CD8-positive, alpha-beta memory T cell (primary cell): ENCODE measurements at regions not wholly inside any gene's neighbourhood (a gene's known extent, or its start where the extent isn't known, plus 50 kb on each side); places are given as distances from the start of the nearest gene placed in this dataset.

Experiments used
- CTCF ChIA-PET: fragments of 350-600 bp; sonication (Branson Sonifier 250); formaldehyde crosslinking; loops from one replicate; lab custom pipeline; 2021; ENCODE audit warnings: antibody characterized with exemption; lab: Charles Lee
- POLR2A ChIA-PET: fragments of 350-600 bp; sonication (Branson Sonifier 250); formaldehyde crosslinking; loops from one replicate; lab custom pipeline; 2021; ENCODE audit warnings: antibody characterized with exemption; lab: Charles Lee
- DNase-seq, 5 donors: peaks; one replicate each; pipeline versions ENCODE4 v3.0.0 to v3.0.0-alpha.2; 2020 to 2022; ENCODE audit warnings: mixed read lengths in 1 of 5
- H3K27ac ChIP-seq: one replicate; pipeline ENCODE4 v1.7.0; 2013; ENCODE audit warnings: low read depth, mild to moderate bottlenecking, low read length, moderate library complexity
- H3K27me3 ChIP-seq: 2 replicates; pipeline ENCODE4 v1.7.0; 2013; ENCODE audit warnings: low read length, mild to moderate bottlenecking; ENCODE audit not compliant: insufficient read depth, poor library complexity, severe bottlenecking
- H3K36me3 ChIP-seq: 2 replicates; pipeline ENCODE4 v1.7.0; 2013; ENCODE audit warnings: mild to moderate bottlenecking, low read length, moderate library complexity; ENCODE audit not compliant: insufficient read depth
- H3K4me1 ChIP-seq: 2 replicates; pipeline ENCODE4 v1.7.0; 2013; ENCODE audit warnings: mild to moderate bottlenecking, low read length, moderate library complexity; ENCODE audit not compliant: insufficient read depth
- H3K4me3 ChIP-seq: 2 replicates; pipeline ENCODE4 v1.7.0; 2013; ENCODE audit warnings: mild to moderate bottlenecking, low read length
- H3K9me3 ChIP-seq: 2 replicates; pipeline ENCODE4 v1.7.0; 2013; ENCODE audit warnings: mild to moderate bottlenecking, low read length
- H3K27ac Mint-ChIP-seq, 8 donors: one replicate each; pipeline ENCODE4 v1.8.0; 2020 to 2021; ENCODE audit warnings: mixed read lengths in 8 of 8, mild to moderate bottlenecking in 6 of 8, inconsistent platforms in 3 of 8, moderate library complexity in 3 of 8
- H3K27me3 Mint-ChIP-seq, 2 donors: one replicate each; pipeline ENCODE4 v1.8.0; 2020 to 2021; ENCODE audit warnings: mixed read lengths in 2 of 2, mild to moderate bottlenecking in 1 of 2, moderate library complexity in 1 of 2
- H3K36me3 Mint-ChIP-seq, 3 donors: one replicate each; pipeline ENCODE4 v1.8.0; 2020 to 2021; ENCODE audit warnings: mixed read lengths in 3 of 3, inconsistent platforms in 1 of 3, mild to moderate bottlenecking in 1 of 3
- H3K4me1 Mint-ChIP-seq, 3 donors: one replicate each; pipeline ENCODE4 v1.8.0; 2020 to 2021; ENCODE audit warnings: mixed read lengths in 3 of 3, inconsistent platforms in 1 of 3, mild to moderate bottlenecking in 1 of 3
- H3K4me3 Mint-ChIP-seq, 7 donors: one replicate each; pipeline ENCODE4 v1.8.0; 2020 to 2021; ENCODE audit warnings: mixed read lengths in 7 of 7, mild to moderate bottlenecking in 6 of 7, moderate library complexity in 4 of 7, inconsistent platforms in 2 of 7
- H3K9me3 Mint-ChIP-seq, 5 donors: one replicate each; pipeline ENCODE4 v1.8.0; 2020 to 2022; ENCODE audit warnings: mixed read lengths in 5 of 5, mild to moderate bottlenecking in 3 of 5, moderate library complexity in 2 of 5, inconsistent platforms in 1 of 5

- H3K4me1 ChIP-seq, result no peaks in the 10 kb centered on the region
- no peak for DNase-seq
- H3K9me3 Mint-ChIP-seq, result peaks cover 0 to 7% (median 0%) of the 10 kb centered on the region in 5 donors
- POLR2A ChIA-PET, result no interaction called here
- H3K9me3 ChIP-seq, result no peaks in the 10 kb centered on the region
- no peak overlapping the region for H3K27ac ChIP-seq
- H3K36me3 Mint-ChIP-seq, result no peaks in the 10 kb centered on the region
- CTCF ChIA-PET, result no interaction called here
- H3K36me3 ChIP-seq, result no peaks in the 10 kb centered on the region
- no peak overlapping the region for H3K4me3 Mint-ChIP-seq
- H3K27ac Mint-ChIP-seq, result no peak overlapping the region
- H3K27me3 Mint-ChIP-seq, result no peaks in the 10 kb centered on the region
- H3K27me3 ChIP-seq, result no peaks in the 10 kb centered on the region
- H3K4me1 Mint-ChIP-seq, result no peaks in the 10 kb centered on the region
- no peak overlapping the region for H3K4me3 ChIP-seq
Measured at GRCh38 chr10:83612050-83612449, 527.3 kb upstream of the GHITM start.

- ChIA-PET CTCF (no interaction called here), POLR2A (no interaction called here)
- DNase-seq, result no peak
- no peak overlapping the region for H3K27ac ChIP-seq
- Mint-ChIP-seq H3K4me1 (no peaks in the 10 kb centered on the region), H3K27ac (no peak overlapping the region), H3K36me3 (no peaks in the 10 kb centered on the region), H3K27me3 (no peaks in the 10 kb centered on the region), H3K9me3 (peaks cover 0 to 7% (median 0%) of the 10 kb centered on the region in 5 donors), H3K4me3 (no peak overlapping the region)
- H3K27me3 ChIP-seq, result no peaks in the 10 kb centered on the region
- no peaks in the 10 kb centered on the region for H3K36me3 ChIP-seq
- no peaks in the 10 kb centered on the region for H3K9me3 ChIP-seq
- no peaks in the 10 kb centered on the region for H3K4me1 ChIP-seq
- no peak overlapping the region for H3K4me3 ChIP-seq
Measured at GRCh38 chr10:83612746-83613145, 526.6 kb upstream of the GHITM start.

GRCh38 chr10:83617172-83617571 is 522.1 kb upstream of the GHITM start:
- H3K36me3 Mint-ChIP-seq, result no peaks in the 10 kb centered on the region
- ChIA-PET CTCF (no interaction called here), POLR2A (no interaction called here)
- no peak overlapping the region for H3K4me3 Mint-ChIP-seq
- no peak overlapping the region for H3K4me3 ChIP-seq
- no peak overlapping the region for H3K27ac Mint-ChIP-seq
- H3K9me3 ChIP-seq, result no peaks in the 10 kb centered on the region
- H3K27me3 Mint-ChIP-seq, result no peaks in the 10 kb centered on the region
- no peak for DNase-seq
- H3K27me3 ChIP-seq, result no peaks in the 10 kb centered on the region
- H3K27ac ChIP-seq, result no peak overlapping the region
- no peaks in the 10 kb centered on the region for H3K4me1 ChIP-seq
- H3K9me3 Mint-ChIP-seq, result peaks cover 0 to 4% (median 0%) of the 10 kb centered on the region in 5 donors
- no peaks in the 10 kb centered on the region for H3K4me1 Mint-ChIP-seq
- H3K36me3 ChIP-seq, result no peaks in the 10 kb centered on the region

- peaks cover 0 to 4% (median 0%) of the 10 kb centered on the region in 5 donors for H3K9me3 Mint-ChIP-seq
- Histone ChIP-seq H3K9me3 (no peaks in the 10 kb centered on the region), H3K27ac (no peak overlapping the region), H3K27me3 (no peaks in the 10 kb centered on the region), H3K4me3 (no peak overlapping the region), H3K4me1 (no peaks in the 10 kb centered on the region), H3K36me3 (no peaks in the 10 kb centered on the region)
- no peak overlapping the region for H3K4me3 Mint-ChIP-seq
- H3K36me3 Mint-ChIP-seq, result no peaks in the 10 kb centered on the region
- POLR2A ChIA-PET, result no interaction called here
- no peak for DNase-seq
- CTCF ChIA-PET, result no interaction called here
- no peak overlapping the region for H3K27ac Mint-ChIP-seq
- H3K27me3 Mint-ChIP-seq, result no peaks in the 10 kb centered on the region
- no peaks in the 10 kb centered on the region for H3K4me1 Mint-ChIP-seq
Measured at GRCh38 chr10:83617692-83618545, 521.4 kb upstream of the GHITM start.

GRCh38 chr10:83625831-83626360 is 513.4 kb upstream of the GHITM start:
- Histone ChIP-seq H3K27ac (no peak overlapping the region), H3K27me3 (no peaks in the 10 kb centered on the region), H3K4me3 (no peak overlapping the region), H3K9me3 (no peaks in the 10 kb centered on the region), H3K4me1 (no peaks in the 10 kb centered on the region), H3K36me3 (no peaks in the 10 kb centered on the region)
- CTCF ChIA-PET, result no interaction called here
- Mint-ChIP-seq H3K4me3 (no peak overlapping the region), H3K4me1 (no peaks in the 10 kb centered on the region), H3K36me3 (no peaks in the 10 kb centered on the region), H3K27me3 (no peaks in the 10 kb centered on the region), H3K9me3 (peaks cover 0 to 2% (median 0%) of the 10 kb centered on the region in 5 donors), H3K27ac (no peak overlapping the region)
- POLR2A ChIA-PET, result no interaction called here
- no peak for DNase-seq

GRCh38 chr10:83632701-83633100 is 506.6 kb upstream of the GHITM start:
- no peaks in the 10 kb centered on the region for H3K36me3 ChIP-seq
- Mint-ChIP-seq H3K36me3 (no peaks in the 10 kb centered on the region), H3K4me3 (no peak overlapping the region), H3K9me3 (peaks cover 0 to 2% (median 2%) of the 10 kb centered on the region in 5 donors), H3K27ac (no peak overlapping the region), H3K27me3 (no peaks in the 10 kb centered on the region), H3K4me1 (peaks cover 0 to 3% (median 0%) of the 10 kb centered on the region in 3 donors)
- POLR2A ChIA-PET, result no interaction called here
- H3K4me1 ChIP-seq, result no peaks in the 10 kb centered on the region
- H3K9me3 ChIP-seq, result no peaks in the 10 kb centered on the region
- H3K27ac ChIP-seq, result no peak overlapping the region
- CTCF ChIA-PET, result no interaction called here
- H3K27me3 ChIP-seq, result no peaks in the 10 kb centered on the region
- H3K4me3 ChIP-seq, result no peak overlapping the region
- no peak for DNase-seq

- POLR2A ChIA-PET, result no interaction called here
- no peak overlapping the region for H3K4me3 Mint-ChIP-seq
Measured at GRCh38 chr10:83633547-83633946, 505.8 kb upstream of the GHITM start.

GRCh38 chr10:83636826-83637225 is 502.5 kb upstream of the GHITM start:
- no peaks in the 10 kb centered on the region for H3K36me3 Mint-ChIP-seq
- Histone ChIP-seq H3K36me3 (no peaks in the 10 kb centered on the region), H3K4me3 (no peak overlapping the region), H3K4me1 (no peaks in the 10 kb centered on the region), H3K27ac (no peak overlapping the region), H3K27me3 (no peaks in the 10 kb centered on the region), H3K9me3 (no peaks in the 10 kb centered on the region)
- no peak overlapping the region for H3K4me3 Mint-ChIP-seq
- ChIA-PET CTCF (no interaction called here), POLR2A (no interaction called here)
- no peak overlapping the region for H3K27ac Mint-ChIP-seq
- no peak for DNase-seq
- peaks cover 0 to 3% (median 0%) of the 10 kb centered on the region in 3 donors for H3K4me1 Mint-ChIP-seq
- H3K9me3 Mint-ChIP-seq, result peaks cover 0 to 2% (median 0%) of the 10 kb centered on the region in 5 donors
- no peaks in the 10 kb centered on the region for H3K27me3 Mint-ChIP-seq

More at GRCh38 chr10:83633547-83633946, 505.8 kb upstream of the GHITM start:
- no peak overlapping the region for H3K4me3 ChIP-seq
- H3K9me3 ChIP-seq, result no peaks in the 10 kb centered on the region
- H3K36me3 Mint-ChIP-seq, result no peaks in the 10 kb centered on the region
- no peak overlapping the region for H3K27ac ChIP-seq
- no peak overlapping the region for H3K27ac Mint-ChIP-seq
- H3K9me3 Mint-ChIP-seq, result peaks cover 0 to 2% (median 2%) of the 10 kb centered on the region in 5 donors
- H3K27me3 Mint-ChIP-seq, result no peaks in the 10 kb centered on the region
- H3K36me3 ChIP-seq, result no peaks in the 10 kb centered on the region
- CTCF ChIA-PET, result no interaction called here
- no peak for DNase-seq
- H3K27me3 ChIP-seq, result no peaks in the 10 kb centered on the region
- peaks cover 0 to 3% (median 0%) of the 10 kb centered on the region in 3 donors for H3K4me1 Mint-ChIP-seq
- no peaks in the 10 kb centered on the region for H3K4me1 ChIP-seq
